Endodermal cell (in vitro differentiated cells): ENCODE measurements at regions not wholly inside any gene's neighbourhood (a gene's known extent, or its start where the extent isn't known, plus 50 kb on each side); places are given as distances from the start of the nearest gene placed in this dataset.

Source experiments
- DNase-seq: peaks from one replicate; pipeline ENCODE4 v3.0.0-alpha.2; 2017
- H3K27ac ChIP-seq: 2 replicates; pipeline ENCODE4 v1.5.1; 2013; ENCODE audit warnings: mild to moderate bottlenecking, low read depth, low read length, moderate library complexity
- H3K27me3 ChIP-seq: 2 replicates; pipeline ENCODE4 v1.6.1; 2013; ENCODE audit warnings: mild to moderate bottlenecking, low read length, moderate library complexity; ENCODE audit not compliant: insufficient read depth, control insufficient read depth, poor library complexity, severe bottlenecking
- H3K36me3 ChIP-seq: 2 replicates; pipeline ENCODE4 v1.7.0; 2013; ENCODE audit warnings: mild to moderate bottlenecking, low read length, moderate library complexity; ENCODE audit not compliant: control insufficient read depth, insufficient read depth
- H3K4me1 ChIP-seq: one replicate; pipeline ENCODE4 v1.7.0; 2013; ENCODE audit warnings: low read length; ENCODE audit not compliant: control insufficient read depth, insufficient read depth
- H3K4me3 ChIP-seq: 2 replicates; pipeline ENCODE4 v1.5.1; 2013; ENCODE audit warnings: mild to moderate bottlenecking, low read length, moderate library complexity
- H3K9ac ChIP-seq: 2 replicates; pipeline ENCODE4 v1.6.1; 2013; ENCODE audit warnings: mild to moderate bottlenecking, low read length, moderate library complexity; ENCODE audit not compliant: poor library complexity, severe bottlenecking; ENCODE audit errors: extremely low read depth
- H3K9me3 ChIP-seq: 2 replicates; pipeline ENCODE4 v1.6.1; 2013; ENCODE audit warnings: mild to moderate bottlenecking, low read length, moderate library complexity; ENCODE audit not compliant: control insufficient read depth
- H3K27ac Mint-ChIP-seq: 2 replicates; pipeline ENCODE4 v1.8.0; 2020; ENCODE audit warnings: mixed read lengths
- H3K27me3 Mint-ChIP-seq: 2 replicates; pipeline ENCODE4 v1.8.0; 2021; ENCODE audit warnings: mild to moderate bottlenecking, mixed read lengths; ENCODE audit not compliant: insufficient read depth
- H3K36me3 Mint-ChIP-seq: 2 replicates; pipeline ENCODE4 v1.8.0; 2020; ENCODE audit warnings: low read depth, mixed read lengths
- H3K4me1 Mint-ChIP-seq: 2 replicates; pipeline ENCODE4 v1.8.0; 2020; ENCODE audit warnings: mixed read lengths
- H3K4me3 Mint-ChIP-seq: 2 replicates; pipeline ENCODE4 v1.8.0; 2020; ENCODE audit warnings: mild to moderate bottlenecking, moderate library complexity, mixed read lengths
- H3K9me3 Mint-ChIP-seq: 2 replicates; pipeline ENCODE4 v1.8.0; 2020; ENCODE audit warnings: mild to moderate bottlenecking, mixed read lengths
- CTCF ChIP-seq: fragments of 200-600 bp; sonication (generic); conservative IDR thresholded peaks from 2 replicates; pipeline ENCODE4 v1.5.0; 2021; ENCODE audit warnings: antibody characterized with exemption, mild to moderate bottlenecking
- WGBS, 2 experiments: methylation state at CpG; one replicate each; pipeline versions ENCODE4 v1.1.5 to v1.1.7; 2013; ENCODE audit warnings: missing lambda C conversion rate in 2 of 2, mixed read lengths in 1 of 2; ENCODE audit not compliant: insufficient coverage in 1 of 2, insufficient read length in 1 of 2; 5-methylcytosine and 5-hydroxymethylcytosine counted together

- H3K4me1 ChIP-seq = peaks cover 4% of the 10 kb centered on the region
- Mint-ChIP-seq H3K9me3 (no peaks in the 10 kb centered on the region), H3K4me3 (no peak overlapping the region), H3K4me1 (peaks cover 9% of the 10 kb centered on the region), H3K27ac (no peak overlapping the region), H3K27me3 (no peaks in the 10 kb centered on the region), H3K36me3 (no peaks in the 10 kb centered on the region)
- DNase-seq = no peak
- H3K27me3 ChIP-seq = no peaks in the 10 kb centered on the region
- no peak overlapping the region for H3K4me3 ChIP-seq
- no peaks in the 10 kb centered on the region for H3K9me3 ChIP-seq
- WGBS, 2 experiments = 90% methylated on average over 1 of the region's 1 CpG; no CpG with 5 or more reads in 1 of the 2 experiments
- no peak overlapping the region for H3K9ac ChIP-seq
- no peaks in the 10 kb centered on the region for H3K36me3 ChIP-seq
- H3K27ac ChIP-seq = no peak overlapping the region
- TF ChIP-seq CTCF = no peak
Observed at GRCh38 chr5:97980291-97980690, 793.2 kb upstream of the RGMB start.

GRCh38 chr5:97986069-97986468, 787.4 kb upstream of the RGMB start:
- peak; percentile 54 for TF ChIP-seq CTCF
- no peak overlapping the region for H3K4me3 ChIP-seq
- Mint-ChIP-seq H3K27ac (no peak overlapping the region), H3K4me1 (no peaks in the 10 kb centered on the region), H3K36me3 (peaks cover 5% of the 10 kb centered on the region), H3K4me3 (no peak overlapping the region), H3K9me3 (peaks cover 1% of the 10 kb centered on the region), H3K27me3 (no peaks in the 10 kb centered on the region)
- peaks cover 4% of the 10 kb centered on the region for H3K9me3 ChIP-seq
- H3K27me3 ChIP-seq = no peaks in the 10 kb centered on the region
- no peaks in the 10 kb centered on the region for H3K36me3 ChIP-seq
- no peak overlapping the region for H3K9ac ChIP-seq
- 56 to 65% methylated on average over 3 to 4 of the region's 4 CpGs for WGBS, 2 experiments
- peak; percentile 59 for DNase-seq
- no peaks in the 10 kb centered on the region for H3K4me1 ChIP-seq
- no peak overlapping the region for H3K27ac ChIP-seq

- Histone ChIP-seq H3K36me3 (no peaks in the 10 kb centered on the region), H3K4me3 (no peak overlapping the region), H3K9ac (no peak overlapping the region), H3K27ac (no peak overlapping the region), H3K4me1 (no peaks in the 10 kb centered on the region), H3K9me3 (peaks cover 10% of the 10 kb centered on the region), H3K27me3 (no peaks in the 10 kb centered on the region)
- no peak overlapping the region for H3K27ac Mint-ChIP-seq
- DNase-seq = no peak
- H3K9me3 Mint-ChIP-seq = peaks cover 31% of the 10 kb centered on the region
- TF ChIP-seq CTCF = no peak
- no peaks in the 10 kb centered on the region for H3K27me3 Mint-ChIP-seq
- peaks cover 23% of the 10 kb centered on the region for H3K36me3 Mint-ChIP-seq
- H3K4me3 Mint-ChIP-seq = no peak overlapping the region
- 95 to 96% methylated on average over 4 to 7 of the region's 7 CpGs for WGBS, 2 experiments
- no peaks in the 10 kb centered on the region for H3K4me1 Mint-ChIP-seq
Observed at GRCh38 chr5:97991236-97991635, 782.2 kb upstream of the RGMB start.
